Activated CD4-positive, alpha-beta T cell treated with anti-CD3 and anti-CD28 coated beads, Interleukin-2, amount 10 ng/mL, durations not matched to agents 7 days and 5 days (primary cell): ENCODE measurements at regions not wholly inside any gene's neighbourhood (a gene's known extent, or its start where the extent isn't known, plus 50 kb on each side); places are given as distances from the start of the nearest gene placed in this dataset.
"Not testable (repeated sequence)": the region's sequence is repeated elsewhere in the genome, so short reads cannot be mapped to it uniquely, and the experiment has no call there.

Source experiments
- CTCF ChIA-PET: fragments of 350-600 bp; sonication (Branson Sonifier 250); formaldehyde crosslinking; loops from one replicate; lab custom pipeline; 2021; ENCODE audit warnings: antibody characterized with exemption; lab: Charles Lee
- POLR2A ChIA-PET: fragments of 350-600 bp; sonication (Branson Sonifier 250); formaldehyde crosslinking; loops from one replicate; lab custom pipeline; 2021; ENCODE audit warnings: antibody characterized with exemption; lab: Charles Lee
- DNase-seq: peaks from one replicate; pipeline ENCODE4 v3.0.0-alpha.2; 2020
- H3K27ac Mint-ChIP-seq: one replicate; pipeline ENCODE4 v1.8.0; 2021; ENCODE audit warnings: mild to moderate bottlenecking, moderate library complexity, mixed read lengths
- H3K27me3 Mint-ChIP-seq: one replicate; pipeline ENCODE4 v1.8.0; 2021; ENCODE audit warnings: mixed read lengths
- H3K36me3 Mint-ChIP-seq: one replicate; pipeline ENCODE4 v1.8.0; 2021; ENCODE audit warnings: low read depth, mixed read lengths
- H3K4me1 Mint-ChIP-seq: one replicate; pipeline ENCODE4 v1.8.0; 2021; ENCODE audit warnings: mixed read lengths
- H3K4me3 Mint-ChIP-seq: one replicate; pipeline ENCODE4 v1.8.0; 2021; ENCODE audit warnings: mild to moderate bottlenecking, moderate library complexity, mixed read lengths
- H3K9me3 Mint-ChIP-seq: one replicate; pipeline ENCODE4 v1.8.0; 2021; ENCODE audit warnings: mixed read lengths

DNA sequence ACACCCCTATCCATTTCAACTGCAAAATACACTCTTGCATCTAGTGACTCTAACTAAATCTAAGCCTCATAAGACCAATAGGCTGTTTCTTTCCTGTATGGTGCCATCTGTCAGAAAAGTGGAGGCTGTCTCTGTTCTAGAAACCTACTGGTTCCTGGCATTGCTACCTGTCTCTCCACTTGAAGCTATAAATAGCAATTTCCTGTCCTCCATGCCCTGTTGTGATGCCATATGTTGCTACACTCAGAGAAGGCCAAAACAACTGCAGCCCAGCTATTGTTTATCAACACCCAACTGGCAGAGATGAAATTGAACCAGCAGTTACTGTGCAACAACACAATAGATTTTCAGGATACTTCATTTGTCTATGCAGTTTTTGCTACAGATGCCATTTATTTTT, 1355.1 kb upstream of the SLC39A10 start:
- Mint-ChIP-seq H3K9me3 (no peaks in the 10 kb centered on the region), H3K27me3 (no peaks in the 10 kb centered on the region), H3K4me1 (no peaks in the 10 kb centered on the region), H3K36me3 (no peaks in the 10 kb centered on the region), H3K27ac (no peak overlapping the region), H3K4me3 (no peak overlapping the region)
- ChIA-PET CTCF (no interaction called here), POLR2A (no interaction called here)
- DNase-seq: no peak

DNA sequence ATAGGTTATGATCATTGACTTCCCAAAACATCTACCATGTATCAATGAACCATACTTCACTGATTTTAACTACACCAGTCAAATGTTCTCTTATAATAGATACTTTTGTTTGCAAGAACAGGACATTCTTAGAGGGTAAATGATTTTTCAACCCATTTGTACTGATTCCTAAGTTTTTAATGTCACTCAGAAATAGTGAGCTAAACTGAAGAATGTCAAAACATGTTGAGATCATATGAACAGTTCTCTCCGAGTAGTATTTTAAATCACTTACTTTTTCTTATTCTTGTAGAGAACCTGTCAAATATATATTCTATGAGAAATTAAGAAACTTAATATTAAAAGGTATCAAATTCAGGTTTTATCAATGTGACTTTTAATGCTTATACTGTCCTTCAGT, 1362.9 kb upstream of the SLC39A10 start:
- no peaks in the 10 kb centered on the region for H3K36me3 Mint-ChIP-seq
- POLR2A ChIA-PET: no interaction called here
- no peaks in the 10 kb centered on the region for H3K27me3 Mint-ChIP-seq
- H3K4me3 Mint-ChIP-seq: no peak overlapping the region
- no peak overlapping the region for H3K27ac Mint-ChIP-seq
- CTCF ChIA-PET: no interaction called here
- no peak for DNase-seq
- no peaks in the 10 kb centered on the region for H3K4me1 Mint-ChIP-seq
- no peaks in the 10 kb centered on the region for H3K9me3 Mint-ChIP-seq

DNA sequence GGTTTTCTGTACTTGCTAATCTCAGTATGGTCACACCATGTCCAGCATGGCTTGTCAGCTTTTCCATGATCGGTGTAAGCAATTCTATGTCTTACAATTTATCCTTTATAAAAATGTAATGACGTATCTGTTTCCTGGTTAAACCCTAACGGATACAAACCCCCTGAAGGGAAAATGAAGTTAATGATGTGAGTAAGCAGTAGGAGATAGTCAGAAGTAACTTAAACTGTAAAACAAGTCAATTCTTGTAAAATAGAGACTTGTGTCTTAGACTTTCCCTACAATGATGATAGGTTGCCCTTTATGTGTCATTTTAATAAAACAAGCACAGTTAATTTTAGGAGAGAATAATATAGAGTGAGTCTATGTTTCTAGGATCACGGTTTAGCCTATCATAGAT, 1365.9 kb upstream of the SLC39A10 start:
- no peak overlapping the region for H3K4me3 Mint-ChIP-seq
- H3K4me1 Mint-ChIP-seq: no peaks in the 10 kb centered on the region
- no peak for DNase-seq
- no peaks in the 10 kb centered on the region for H3K36me3 Mint-ChIP-seq
- H3K27ac Mint-ChIP-seq: no peak overlapping the region
- no peaks in the 10 kb centered on the region for H3K27me3 Mint-ChIP-seq
- ChIA-PET POLR2A (no interaction called here), CTCF (interaction anchor here (1.0 kb wide), 1 partner anchor 25 kb away, joined by 3 read pairs; no protein-coding TSS in a partner anchor)
- H3K9me3 Mint-ChIP-seq: no peaks in the 10 kb centered on the region

DNA sequence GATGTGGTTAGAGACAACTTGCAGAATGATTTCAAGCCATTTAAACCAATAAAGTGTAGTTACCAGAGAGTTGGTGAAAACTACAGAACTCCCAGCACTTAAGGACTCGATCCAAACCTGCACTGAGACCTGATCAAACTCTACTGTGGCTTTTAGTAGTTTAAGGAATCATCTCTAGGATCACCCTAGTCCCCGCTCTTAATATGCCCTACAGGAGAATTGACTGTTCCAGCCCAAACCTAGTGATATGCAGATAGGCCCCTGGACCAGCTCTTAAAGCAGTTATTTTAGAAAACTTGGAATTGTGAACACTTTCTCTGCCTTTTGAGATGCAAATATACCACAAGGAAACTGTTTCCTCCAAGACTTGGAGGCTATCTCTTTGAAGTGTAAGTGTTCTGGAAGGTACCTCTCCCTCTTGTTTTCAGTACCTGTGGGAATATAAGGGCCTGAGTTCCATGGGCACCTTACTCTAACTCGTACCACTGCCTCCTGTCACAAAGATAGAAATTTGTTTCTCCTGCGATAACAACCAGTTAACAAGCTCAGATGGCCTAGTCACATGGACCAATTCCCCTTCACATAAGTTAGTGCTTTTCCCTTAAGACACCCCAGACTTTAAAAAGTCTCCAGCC, 1367.2 kb upstream of the SLC39A10 start:
- no peaks in the 10 kb centered on the region for H3K36me3 Mint-ChIP-seq
- no peaks in the 10 kb centered on the region for H3K4me1 Mint-ChIP-seq
- DNase-seq: no peak
- H3K27ac Mint-ChIP-seq: no peak overlapping the region
- H3K4me3 Mint-ChIP-seq: no peak overlapping the region
- POLR2A ChIA-PET: no interaction called here
- CTCF ChIA-PET: no interaction called here
- no peaks in the 10 kb centered on the region for H3K9me3 Mint-ChIP-seq
- H3K27me3 Mint-ChIP-seq: no peaks in the 10 kb centered on the region

DNA sequence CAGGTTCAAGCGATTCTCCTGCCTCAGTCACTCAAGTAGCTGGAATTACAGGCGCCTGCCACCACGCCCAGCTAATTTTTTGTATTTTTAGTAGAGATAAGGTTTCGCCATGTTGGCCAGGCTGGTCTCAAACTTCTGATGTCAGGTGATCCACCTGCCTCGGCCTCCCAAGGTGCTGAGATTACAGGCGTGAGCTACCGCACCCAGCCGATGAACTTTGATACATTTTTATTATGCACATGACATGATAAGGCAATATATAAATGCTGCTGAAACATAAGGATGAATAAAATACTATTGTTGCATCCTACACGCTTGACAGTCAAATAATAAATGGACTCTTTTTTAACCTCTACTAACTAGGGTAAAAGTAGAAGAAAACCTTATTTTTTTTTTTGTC, 1380.4 kb upstream of the SLC39A10 start:
- H3K4me1 Mint-ChIP-seq, CTCF ChIA-PET, H3K27ac Mint-ChIP-seq, POLR2A ChIA-PET, DNase-seq, H3K4me3 Mint-ChIP-seq, H3K27me3 Mint-ChIP-seq, H3K36me3 Mint-ChIP-seq, H3K9me3 Mint-ChIP-seq: not testable (repeated sequence)

DNA sequence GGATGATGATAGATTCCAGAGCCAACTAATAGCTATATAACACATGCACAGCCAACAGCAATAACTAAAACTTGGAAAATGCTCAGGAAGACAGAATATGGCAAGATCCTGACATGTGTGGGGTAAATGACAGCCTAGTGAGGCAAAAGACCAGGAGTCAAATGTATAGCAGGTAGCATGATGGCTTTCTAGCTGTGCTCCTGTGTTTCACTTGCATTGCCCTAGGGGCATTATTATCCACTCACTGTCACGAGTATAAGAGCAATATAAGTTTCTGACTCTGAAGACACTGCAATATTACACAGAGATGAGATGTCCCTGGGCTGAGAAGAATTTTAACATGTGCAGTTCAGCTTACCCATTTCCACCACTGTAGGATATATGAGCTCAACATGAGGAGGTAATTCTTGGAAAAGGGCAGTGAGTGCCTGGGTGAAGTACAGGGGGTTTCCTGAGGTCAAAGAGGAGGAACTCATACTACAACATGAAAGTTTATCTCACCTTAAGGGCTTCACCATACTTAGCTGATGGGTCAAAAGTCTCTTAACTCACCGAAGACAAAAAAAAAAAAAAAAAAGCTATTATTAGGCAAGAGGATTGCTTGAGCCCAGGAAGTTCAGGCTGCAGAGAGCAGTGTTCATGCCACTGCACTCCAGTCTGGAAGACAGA, 1385.6 kb upstream of the SLC39A10 start:
- Mint-ChIP-seq H3K36me3 (no peaks in the 10 kb centered on the region), H3K9me3 (no peaks in the 10 kb centered on the region), H3K27me3 (no peaks in the 10 kb centered on the region), H3K4me3 (no peak overlapping the region), H3K4me1 (no peaks in the 10 kb centered on the region), H3K27ac (no peak overlapping the region)
- ChIA-PET POLR2A (no interaction called here), CTCF (no interaction called here)
- DNase-seq: no peak

DNA sequence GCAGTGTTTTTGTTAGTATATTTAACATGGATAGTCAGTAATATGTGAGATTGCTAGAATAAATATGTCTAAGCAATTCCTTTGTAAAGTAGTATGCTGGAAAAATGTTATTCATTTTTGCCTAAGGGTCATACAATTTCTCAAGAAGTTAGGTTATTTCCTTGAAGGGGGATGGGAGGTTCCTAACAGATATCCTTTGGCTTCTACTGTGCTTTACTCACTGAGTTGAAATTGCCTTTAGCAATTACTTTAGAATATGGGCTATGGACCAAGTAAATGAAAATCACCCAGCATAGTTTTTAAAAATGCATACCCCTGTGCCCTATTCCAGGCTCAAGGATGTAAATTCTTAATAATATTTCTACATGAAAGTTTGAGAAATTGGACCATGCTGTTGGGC, 1386.4 kb upstream of the SLC39A10 start:
- no peak for DNase-seq
- H3K4me3 Mint-ChIP-seq: no peak overlapping the region
- no peak overlapping the region for H3K27ac Mint-ChIP-seq
- ChIA-PET CTCF (no interaction called here), POLR2A (no interaction called here)
- no peaks in the 10 kb centered on the region for H3K36me3 Mint-ChIP-seq
- H3K27me3 Mint-ChIP-seq: no peaks in the 10 kb centered on the region
- no peaks in the 10 kb centered on the region for H3K4me1 Mint-ChIP-seq
- no peaks in the 10 kb centered on the region for H3K9me3 Mint-ChIP-seq

DNA sequence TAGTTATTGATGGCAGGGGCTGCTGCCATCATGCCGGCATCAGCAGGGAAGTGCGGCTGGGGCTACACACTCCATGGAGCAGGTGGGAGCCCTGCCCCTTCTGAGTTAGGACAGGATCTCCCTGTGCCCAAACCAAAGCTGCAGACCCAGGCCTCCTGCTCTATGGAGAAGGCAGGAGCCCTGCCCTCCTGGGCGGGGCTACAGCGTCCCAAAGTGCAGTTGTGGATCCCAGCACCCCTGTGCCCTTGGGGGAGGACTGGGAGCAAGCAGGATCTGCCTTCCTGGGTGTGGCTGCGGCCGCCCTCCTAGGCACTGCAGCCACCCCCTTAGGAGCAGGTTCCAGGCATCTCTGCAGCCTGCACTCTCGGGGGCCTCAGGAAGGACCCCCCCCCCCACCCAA, 1392.4 kb upstream of the SLC39A10 start:
- DNase-seq: no peak
- POLR2A ChIA-PET: no interaction called here
- H3K4me3 Mint-ChIP-seq: no peak overlapping the region
- no peak overlapping the region for H3K27ac Mint-ChIP-seq
- CTCF ChIA-PET: no interaction called here
- no peaks in the 10 kb centered on the region for H3K4me1 Mint-ChIP-seq
- no peaks in the 10 kb centered on the region for H3K9me3 Mint-ChIP-seq
- H3K36me3 Mint-ChIP-seq: no peaks in the 10 kb centered on the region
- H3K27me3 Mint-ChIP-seq: no peaks in the 10 kb centered on the region

DNA sequence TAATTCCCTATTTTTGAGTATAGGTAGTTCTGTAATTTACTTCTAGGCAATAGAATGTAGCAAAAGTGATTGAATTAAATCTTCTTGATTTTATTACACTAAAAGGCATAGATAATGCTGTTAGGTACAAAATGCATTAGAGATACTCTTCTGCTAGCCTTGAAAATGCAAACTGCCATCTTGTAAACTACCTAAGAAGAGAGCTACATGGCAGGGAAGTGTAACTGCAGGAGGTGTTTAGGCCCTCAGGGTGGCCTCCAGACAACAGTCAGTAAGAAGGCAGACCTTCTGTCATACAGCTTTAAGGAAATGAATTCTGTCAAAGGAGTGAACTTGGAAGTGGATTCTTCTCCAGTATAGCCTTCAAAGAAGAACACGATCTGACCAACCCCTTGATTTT, 1396.8 kb upstream of the SLC39A10 start:
- CTCF ChIA-PET: no interaction called here
- H3K4me1 Mint-ChIP-seq: no peaks in the 10 kb centered on the region
- no peak overlapping the region for H3K27ac Mint-ChIP-seq
- H3K9me3 Mint-ChIP-seq: no peaks in the 10 kb centered on the region
- H3K36me3 Mint-ChIP-seq: no peaks in the 10 kb centered on the region
- no peak overlapping the region for H3K4me3 Mint-ChIP-seq
- POLR2A ChIA-PET: no interaction called here
- H3K27me3 Mint-ChIP-seq: no peaks in the 10 kb centered on the region
- DNase-seq: no peak

DNA sequence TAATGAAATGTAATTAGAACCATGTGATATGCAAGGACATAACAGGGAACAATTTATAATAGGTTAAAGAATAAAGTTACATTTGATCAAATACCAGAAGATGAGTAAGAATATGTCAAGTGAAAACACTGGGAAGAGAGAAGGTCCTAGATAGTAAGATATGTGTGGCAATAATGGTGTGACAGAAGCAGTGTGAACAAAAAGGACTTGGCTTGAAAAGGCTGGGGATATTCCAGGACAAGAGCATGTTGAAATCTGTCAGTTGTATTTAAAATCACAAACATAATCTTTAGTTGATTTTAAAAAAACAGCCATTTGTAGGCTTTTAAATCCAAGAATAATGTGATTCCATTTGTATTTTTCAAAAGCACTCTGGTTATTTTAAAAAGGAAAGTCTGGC, 1399.9 kb upstream of the SLC39A10 start:
- DNase-seq: no peak
- no peak overlapping the region for H3K4me3 Mint-ChIP-seq
- POLR2A ChIA-PET: no interaction called here
- CTCF ChIA-PET: no interaction called here
- H3K36me3 Mint-ChIP-seq: no peaks in the 10 kb centered on the region
- no peaks in the 10 kb centered on the region for H3K9me3 Mint-ChIP-seq
- H3K4me1 Mint-ChIP-seq: no peaks in the 10 kb centered on the region
- no peaks in the 10 kb centered on the region for H3K27me3 Mint-ChIP-seq
- no peak overlapping the region for H3K27ac Mint-ChIP-seq

DNA sequence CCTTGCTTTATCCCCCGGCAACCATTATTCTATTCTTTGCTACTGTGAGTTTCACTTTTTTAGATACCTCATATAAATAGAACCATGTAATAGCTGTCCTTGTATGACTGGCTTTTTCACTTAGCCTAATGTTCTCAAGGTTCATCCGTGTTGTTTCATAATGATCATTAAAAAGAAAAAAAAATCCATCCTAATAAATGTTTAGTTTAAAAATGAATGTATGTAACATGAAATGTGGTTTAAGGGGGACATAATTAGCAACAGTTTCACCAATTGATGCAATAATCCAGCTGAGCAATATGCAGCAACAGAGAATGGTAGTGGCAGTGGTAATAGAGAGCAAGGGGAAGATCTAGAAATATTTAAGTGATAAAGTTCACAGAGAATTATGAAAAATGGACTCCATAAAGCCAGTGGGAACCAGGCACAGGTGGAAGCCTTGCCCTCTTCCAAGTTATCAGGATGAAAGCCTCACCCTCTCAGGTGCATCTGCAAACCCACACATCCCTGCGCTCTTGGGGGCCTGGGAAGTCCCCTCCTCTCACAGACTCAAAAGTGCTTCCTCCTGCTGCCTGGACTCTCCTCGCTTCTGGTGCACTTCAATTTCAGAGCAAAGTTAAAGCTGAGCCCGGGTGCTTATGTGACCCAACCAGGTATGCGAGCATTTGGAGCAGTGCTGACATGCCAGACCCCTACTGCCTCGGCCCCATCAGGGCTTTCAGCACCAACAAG, 1403.3 kb upstream of the SLC39A10 start:
- ChIA-PET CTCF (no interaction called here), POLR2A (no interaction called here)
- Mint-ChIP-seq H3K9me3 (no peaks in the 10 kb centered on the region), H3K4me3 (no peak overlapping the region), H3K4me1 (no peaks in the 10 kb centered on the region), H3K27ac (no peak overlapping the region), H3K27me3 (no peaks in the 10 kb centered on the region), H3K36me3 (no peaks in the 10 kb centered on the region)
- DNase-seq: no peak

DNA sequence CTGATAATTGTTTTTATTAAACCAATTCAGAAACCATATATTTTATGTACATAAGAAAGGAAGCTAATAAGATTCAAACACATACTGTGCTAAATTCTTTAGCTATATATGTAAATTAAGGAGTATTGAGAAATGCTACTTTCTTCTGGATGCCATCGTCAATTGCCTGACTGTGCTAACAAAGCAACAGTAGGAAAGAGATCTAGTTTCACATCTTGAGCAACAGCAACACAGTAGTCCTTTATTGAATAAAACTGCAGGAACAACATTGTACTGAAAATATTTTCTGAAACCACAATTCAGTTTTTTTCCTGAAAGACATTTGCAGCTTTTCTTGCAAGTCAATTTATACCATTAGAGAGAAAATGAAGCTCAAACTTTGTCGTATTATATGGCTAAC, 1404.9 kb upstream of the SLC39A10 start:
- ChIA-PET POLR2A (no interaction called here), CTCF (no interaction called here)
- no peak for DNase-seq
- H3K27me3 Mint-ChIP-seq: no peaks in the 10 kb centered on the region
- H3K36me3 Mint-ChIP-seq: no peaks in the 10 kb centered on the region
- H3K9me3 Mint-ChIP-seq: no peaks in the 10 kb centered on the region
- H3K4me1 Mint-ChIP-seq: no peaks in the 10 kb centered on the region
- no peak overlapping the region for H3K4me3 Mint-ChIP-seq
- H3K27ac Mint-ChIP-seq: no peak overlapping the region

DNA sequence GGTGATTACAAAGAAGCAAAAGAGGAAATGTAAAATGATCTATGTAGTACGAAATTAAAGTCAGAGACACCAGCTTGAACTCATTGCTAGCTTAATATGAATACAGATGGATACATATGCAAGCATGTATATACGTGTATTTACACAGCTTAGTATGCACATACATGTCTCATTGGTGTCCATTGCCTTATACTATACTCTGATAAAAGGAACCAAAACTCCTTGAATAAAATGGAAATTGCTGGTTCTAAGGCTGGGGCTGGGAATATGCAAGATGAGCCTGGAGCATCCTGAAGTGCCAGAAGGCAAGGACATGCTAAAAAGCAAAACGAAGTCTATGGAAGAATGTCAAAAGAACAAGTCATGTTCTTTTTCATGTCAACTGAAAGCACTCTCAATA, 1424.4 kb upstream of the SLC39A10 start:
- no peak for DNase-seq
- Mint-ChIP-seq H3K36me3 (no peaks in the 10 kb centered on the region), H3K27ac (no peak overlapping the region), H3K4me1 (no peaks in the 10 kb centered on the region), H3K4me3 (no peak overlapping the region), H3K9me3 (no peaks in the 10 kb centered on the region), H3K27me3 (no peaks in the 10 kb centered on the region)
- POLR2A ChIA-PET: no interaction called here
- CTCF ChIA-PET: no interaction called here
